CD1c-positive myeloid dendritic cell (primary cell): ENCODE measurements at regions not wholly inside any gene's neighbourhood (a gene's known extent, or its start where the extent isn't known, plus 50 kb on each side); places are given as distances from the start of the nearest gene placed in this dataset.
"Not testable (repeated sequence)": the region's sequence is repeated elsewhere in the genome, so short reads cannot be mapped to it uniquely, and the experiment has no call there.

Experiments
- DNase-seq: peaks from one replicate; pipeline ENCODE4 v3.0.0-alpha.2; 2016; ENCODE audit errors: extremely low spot score

DNA sequence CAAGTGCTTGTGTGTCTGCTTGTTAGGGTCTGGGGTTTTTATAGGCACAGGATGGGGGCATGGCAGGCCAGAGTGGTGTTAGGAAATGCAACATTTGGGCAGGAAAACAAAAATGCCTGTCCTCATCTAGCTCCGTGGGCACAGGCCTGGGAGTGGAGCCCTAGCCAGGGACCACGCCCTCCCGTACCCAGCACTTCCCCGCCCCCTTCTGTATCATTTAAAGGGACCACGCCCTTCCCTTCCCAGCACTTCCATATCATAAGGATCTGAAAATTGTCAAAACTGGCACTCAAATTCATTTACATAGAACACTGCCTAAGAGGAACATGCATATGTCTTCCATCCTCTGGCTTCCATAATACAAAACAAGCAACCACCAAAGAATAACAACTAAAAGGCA lies 185.8 kb downstream of the B3GLCT start:
- no peak for DNase-seq

DNA sequence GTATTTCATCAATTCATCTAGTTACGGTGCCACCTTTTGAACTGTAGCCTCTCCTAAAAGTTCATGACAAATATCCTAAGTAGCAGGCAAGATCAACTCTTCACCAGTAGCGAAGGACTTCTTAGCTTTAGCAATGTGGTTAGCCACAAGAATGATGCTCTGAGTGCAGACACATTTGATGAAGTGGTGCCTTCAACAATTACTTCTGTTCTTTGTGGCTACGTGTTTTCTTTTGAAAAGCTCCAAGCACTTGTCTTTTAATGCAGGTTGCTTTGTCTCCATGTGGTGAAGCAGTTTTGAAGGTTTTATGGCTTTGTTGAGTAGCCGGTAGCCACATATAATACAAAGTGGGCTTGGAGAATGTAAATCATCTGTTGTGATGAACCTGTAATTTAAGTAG lies 194.7 kb downstream of the B3GLCT start:
- no peak for DNase-seq

DNA sequence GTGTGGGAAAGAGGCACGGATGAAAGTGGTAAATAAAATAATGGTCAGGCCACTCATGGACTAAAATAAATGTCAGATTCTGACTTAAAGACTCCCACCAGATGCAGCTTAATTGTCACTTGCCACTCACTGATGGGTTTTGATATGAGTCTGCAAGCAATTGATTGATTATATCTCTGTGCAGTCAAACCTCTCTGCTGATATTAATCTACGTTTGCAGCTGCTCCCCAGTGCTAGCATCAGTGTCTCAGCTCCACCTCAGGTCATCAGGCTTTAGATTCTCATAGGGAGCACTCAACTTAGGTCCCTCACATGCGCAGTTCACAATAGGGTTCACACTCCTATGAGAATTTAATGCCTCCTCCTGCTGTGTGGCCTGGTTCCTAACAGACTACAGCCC lies 195.3 kb downstream of the B3GLCT start:
- no peak for DNase-seq

DNA sequence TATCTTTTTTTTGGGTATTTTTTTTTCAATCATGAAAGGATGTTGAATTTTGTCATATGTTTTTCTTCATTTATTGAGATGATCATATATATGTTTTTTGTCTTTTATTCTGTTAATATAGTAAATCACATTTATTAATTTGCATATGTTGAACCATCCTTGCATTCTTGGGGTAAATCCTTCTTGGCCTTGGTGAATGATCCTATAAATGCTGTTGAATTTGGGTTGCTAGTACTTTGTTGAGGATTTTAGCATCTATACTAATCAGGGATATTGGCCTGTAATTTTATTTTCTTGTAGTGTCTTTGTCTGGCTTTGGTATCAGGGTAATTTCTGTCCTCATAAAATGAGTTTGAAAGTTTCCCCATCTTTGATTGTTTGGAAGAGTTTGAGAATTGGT lies 199.9 kb downstream of the B3GLCT start:
- no peak for DNase-seq

DNA sequence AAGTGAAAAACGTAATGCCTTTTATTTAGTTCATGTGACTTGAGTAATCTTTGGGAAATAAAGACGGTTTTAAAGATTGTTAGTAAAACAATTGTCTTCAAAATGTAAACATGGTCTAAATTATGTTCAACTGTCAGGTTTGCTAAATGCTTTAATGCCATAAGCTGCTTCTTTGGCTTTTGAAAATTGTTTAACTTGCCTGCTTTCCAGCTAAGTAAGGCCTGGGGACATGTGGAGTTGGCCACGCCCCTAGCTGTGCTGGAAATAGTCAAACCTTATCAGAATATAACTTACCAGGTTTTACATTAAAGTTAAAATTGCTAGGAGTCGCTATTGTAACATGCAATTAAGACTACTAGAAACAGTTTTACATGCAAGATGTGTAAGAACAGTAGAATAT lies 203.9 kb downstream of the B3GLCT start:
- DNase-seq: not testable (repeated sequence)

DNA sequence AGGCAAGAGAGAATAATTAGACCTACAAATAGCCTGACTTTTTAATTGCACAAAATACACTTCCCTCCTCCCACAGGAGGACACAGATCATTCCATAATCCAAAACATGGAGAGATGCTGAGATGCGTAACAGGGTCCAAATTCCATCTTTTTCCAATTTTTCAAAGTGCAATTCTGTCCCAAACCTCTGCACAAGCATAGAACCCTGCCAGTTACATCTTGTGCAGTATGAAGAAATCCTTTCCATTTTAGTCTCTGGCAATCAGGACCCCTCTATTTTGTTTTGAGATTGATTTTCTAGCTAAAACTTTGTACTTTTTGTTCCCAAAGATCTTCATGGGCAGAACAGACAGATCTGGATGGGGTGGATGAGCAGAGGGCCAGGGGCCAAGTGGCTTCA lies 209.2 kb downstream of the B3GLCT start:
- DNase-seq: no peak

DNA sequence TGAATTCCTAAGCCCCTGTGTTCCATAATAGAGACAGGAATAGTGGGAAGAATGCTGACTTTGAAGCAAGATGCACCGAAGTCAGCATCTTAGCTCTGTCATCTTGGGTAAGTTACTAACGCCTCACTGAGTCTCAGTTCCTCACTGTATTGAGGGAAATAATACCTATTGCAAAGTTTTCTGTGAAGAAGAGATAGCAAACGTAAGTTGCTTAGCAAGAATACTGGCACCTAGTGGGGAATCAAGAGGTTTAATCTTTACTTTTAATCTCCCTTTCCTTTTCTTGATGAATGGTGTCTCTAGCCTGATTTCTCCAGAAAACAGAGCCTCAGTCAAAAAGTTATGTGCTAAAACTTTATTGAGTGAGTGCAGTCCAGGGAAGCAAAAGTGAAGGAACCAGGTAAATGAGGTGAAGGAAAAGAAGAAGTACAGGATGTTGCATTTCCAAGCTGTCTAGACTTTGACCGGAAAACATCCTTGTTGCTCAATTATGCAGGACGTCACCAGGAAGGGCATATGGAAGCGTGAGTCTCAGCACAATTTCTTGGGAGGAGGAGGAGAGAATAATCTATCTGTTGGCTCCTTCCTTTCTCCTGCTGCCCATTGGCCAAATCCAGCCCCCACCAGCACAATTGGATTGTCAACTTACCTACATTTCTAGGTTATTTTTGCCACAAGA lies 210.0 kb downstream of the B3GLCT start:
- peak; percentile 1 for DNase-seq

DNA sequence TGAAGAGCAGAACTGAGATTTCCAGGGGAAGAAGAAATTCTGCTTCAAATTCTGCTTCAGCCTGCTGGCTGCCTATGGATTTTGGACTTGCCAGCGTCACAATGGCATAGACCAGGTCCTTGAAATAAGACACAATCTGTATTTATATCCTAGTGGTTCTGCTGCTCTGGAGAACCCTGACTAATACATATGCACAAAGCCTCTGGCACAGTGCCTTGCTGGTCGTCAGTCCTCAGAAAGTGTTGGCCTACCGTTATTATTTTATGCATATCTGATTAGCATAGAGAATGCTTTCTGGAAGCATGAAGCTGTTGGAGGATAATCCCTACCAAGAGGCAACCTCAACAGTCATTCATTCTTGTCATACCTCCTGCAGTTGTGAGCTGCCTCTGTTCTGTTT lies 213.7 kb downstream of the B3GLCT start:
- no peak for DNase-seq

DNA sequence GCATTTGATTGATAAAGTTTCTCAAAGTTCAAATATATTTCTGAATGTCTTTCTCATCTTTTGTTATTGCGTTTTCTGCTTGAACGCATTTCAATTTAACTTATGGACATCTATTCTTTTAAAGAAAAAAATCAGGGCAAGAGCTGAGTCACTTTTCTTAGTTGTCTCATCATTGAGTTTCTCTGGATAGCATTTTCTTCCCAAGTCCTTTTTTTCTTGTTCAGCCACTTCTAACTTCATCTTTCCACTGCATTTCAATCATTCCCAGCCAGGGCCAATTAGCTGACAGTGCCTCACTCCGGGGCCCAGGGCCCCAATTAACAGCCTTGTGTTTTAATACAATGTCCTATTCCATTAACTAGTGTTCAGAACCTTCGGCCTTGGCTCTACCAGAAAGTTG lies 216.3 kb downstream of the B3GLCT start:
- no peak for DNase-seq

DNA sequence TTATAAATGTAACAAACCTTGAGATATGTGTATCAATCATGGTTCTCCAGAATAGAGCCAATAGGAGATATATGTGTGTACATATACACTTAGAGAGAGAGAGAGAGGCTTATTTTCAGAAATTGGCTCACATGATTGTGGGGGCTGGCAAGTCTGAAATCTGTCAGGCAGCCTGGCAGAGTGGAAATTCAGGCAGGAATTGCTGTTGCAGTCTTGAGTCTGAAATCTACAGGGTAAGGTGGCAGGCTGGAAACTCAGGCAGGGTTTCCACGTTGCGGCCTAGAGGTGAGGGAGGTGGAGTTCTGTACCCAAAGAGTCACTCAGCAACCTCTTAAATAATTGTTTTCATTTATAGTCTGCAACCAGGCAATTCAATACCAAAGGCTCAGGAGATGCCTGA lies 218.4 kb downstream of the B3GLCT start:
- no peak for DNase-seq

DNA sequence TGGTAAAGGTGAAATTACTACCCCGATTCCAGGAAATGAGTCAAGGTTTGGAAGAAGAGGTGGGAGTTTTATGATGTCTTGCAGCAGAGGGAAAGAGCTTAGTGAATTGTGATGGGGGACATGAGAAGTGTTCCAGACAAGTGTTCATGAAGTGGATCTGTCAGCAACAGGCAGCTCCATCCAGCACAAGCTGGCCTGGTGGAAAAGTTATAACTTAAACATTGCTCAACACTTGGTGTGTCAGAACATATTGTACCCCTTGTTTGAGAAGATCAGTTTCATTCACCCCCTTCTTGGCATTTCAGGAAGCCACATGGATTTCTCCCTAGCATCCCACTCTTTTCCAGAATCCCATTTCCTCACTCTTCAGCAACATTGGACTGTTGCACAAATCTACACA lies 222.0 kb downstream of the B3GLCT start:
- DNase-seq: no peak

DNA sequence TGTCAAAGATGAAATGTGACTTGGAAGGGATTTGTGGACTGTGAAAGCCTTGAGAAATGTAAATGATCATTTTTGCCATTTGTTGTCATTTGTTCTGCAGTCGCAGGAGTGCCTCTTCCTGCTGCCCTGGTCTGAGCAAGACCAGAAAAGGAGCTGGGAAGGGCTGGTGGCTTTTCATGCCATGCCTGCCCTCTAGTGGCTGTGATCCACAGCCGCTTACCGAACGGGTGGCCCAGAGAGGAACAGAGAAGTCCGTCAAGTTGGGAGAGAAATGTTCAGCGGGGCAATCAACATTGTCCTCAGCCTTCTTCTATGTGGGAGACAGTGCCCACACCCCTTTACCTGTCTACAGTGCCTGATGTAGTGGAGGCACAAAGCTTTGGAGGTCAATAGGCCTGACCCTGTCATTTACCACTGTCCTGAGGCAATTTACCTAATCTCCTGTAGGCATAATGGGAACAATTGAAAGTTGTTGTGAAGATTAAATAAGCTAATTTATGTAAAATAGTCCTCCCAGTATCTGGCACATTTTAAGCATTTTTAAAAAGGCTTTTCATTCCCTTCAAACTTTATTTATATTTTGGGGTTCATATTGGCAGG lies 224.5 kb downstream of the B3GLCT start:
- DNase-seq: peak; percentile 75

DNA sequence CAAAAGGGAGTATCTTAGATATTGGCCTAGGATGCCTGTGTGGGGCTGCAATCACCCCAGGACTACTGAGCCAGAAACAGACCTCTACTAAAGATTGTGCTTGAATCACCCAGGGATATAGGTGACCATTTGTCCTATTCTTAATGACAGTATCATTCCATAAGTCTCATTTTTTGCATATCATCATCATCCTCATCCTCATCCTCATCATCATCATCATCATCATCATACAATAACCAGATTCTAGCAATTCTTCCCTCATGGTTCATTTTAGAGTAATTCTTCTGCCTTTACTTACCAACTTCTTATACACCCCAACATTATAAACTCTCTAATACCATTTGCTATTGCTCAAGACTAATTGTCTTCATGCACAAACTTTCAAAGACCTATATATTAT lies 226.6 kb downstream of the B3GLCT start:
- DNase-seq: no peak

DNA sequence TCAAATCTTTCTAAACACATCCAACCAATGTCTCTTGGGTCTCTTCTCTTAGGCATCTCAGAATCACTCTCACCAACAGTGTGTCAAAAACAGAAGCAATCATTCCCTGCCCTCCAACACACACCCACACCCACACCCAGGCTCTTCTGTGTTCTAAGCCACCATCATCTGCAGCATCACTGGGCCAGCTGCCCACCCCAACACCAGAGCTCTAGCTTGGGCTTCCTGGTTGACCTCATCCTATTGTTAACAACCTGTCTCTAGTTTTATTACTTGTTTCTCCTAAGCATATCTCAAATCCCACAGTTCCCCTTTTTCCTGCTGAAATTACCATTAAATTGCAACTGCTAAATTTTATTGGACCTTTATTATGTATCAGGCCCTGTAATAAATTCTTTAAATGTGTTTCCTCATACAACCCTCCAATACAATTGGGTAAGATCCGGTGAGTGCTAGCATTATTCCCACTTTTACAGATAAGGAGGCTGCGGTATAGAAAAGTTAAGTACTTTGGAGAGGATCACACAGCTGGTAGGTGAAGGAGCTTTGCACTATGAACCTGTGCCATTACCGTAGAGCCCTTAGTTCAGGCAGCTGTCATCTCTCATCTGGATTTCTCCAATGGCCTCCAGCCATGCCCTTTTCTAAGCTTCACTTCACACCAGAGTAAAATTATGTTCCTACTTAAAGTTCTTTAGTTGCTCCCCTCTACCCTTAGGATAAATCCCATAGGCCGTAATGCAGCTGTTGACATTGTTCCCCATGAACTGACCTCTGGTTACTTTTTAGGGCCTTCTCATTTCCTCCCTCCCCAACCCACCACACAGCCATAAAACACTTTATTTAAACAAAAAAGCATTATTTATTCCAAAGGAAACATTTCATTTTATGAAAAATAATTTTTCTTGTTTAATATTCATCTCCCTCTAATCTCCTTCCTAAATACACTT lies 227.7 kb downstream of the B3GLCT start:
- DNase-seq: no peak

DNA sequence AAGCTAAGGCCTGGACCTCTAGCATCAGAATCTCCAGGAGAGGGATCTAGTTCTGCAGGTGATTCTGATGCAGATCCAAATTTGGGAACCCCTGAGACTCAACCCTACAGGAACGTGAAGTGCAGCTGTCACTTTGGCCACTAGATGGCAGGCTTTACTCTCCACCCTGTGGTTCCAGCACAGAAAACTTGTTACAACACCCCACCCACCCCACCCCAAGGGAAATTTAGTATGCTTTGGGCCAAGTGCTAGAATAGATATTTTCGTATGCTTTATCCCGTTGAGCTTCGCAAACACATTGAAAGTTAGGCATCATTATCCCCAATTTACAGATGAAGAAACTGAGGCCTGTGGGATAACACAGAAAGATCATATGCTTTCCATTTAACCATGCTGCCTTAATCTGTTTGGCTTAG lies 232.0 kb downstream of the B3GLCT start:
- peak; percentile 56 for DNase-seq

DNA sequence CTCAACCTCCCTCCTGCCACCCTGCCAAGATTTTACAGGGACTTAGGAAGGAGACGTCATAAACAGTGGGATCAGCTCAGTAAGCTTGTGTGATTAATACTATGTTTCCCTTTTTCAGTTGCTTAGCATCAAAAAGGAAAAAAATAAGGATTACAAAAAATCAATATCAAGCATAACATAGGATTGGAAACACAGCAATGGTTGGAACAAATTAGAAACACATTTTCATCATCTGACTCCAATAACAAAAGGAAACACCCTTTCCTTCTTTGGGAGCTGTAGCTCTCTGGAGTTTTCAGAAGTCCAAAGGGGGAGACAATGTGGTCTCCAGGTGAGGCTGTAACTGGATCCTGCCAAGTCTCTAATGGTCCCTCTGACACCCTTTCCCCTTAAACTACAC lies 233.4 kb downstream of the B3GLCT start:
- DNase-seq: no peak

DNA sequence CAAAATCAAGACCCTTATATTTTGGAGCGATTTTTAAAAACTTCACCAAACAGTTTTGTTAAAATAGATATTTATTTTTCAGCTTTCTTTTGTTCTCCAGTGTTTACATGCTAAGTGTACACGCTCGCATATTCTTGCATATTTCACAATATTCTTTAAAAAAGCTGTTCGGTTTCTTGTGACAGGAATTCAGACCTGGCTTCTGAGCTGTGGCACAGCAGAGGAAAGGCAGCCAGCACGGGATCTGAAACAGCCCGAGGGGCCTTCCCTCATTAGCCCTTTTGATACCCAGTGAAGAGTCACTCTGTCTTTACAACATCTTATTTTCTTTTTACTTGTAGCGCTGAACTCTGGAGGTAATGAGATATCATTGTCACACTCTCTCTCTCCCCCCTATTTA lies 234.0 kb downstream of the B3GLCT start:
- DNase-seq: no peak

DNA sequence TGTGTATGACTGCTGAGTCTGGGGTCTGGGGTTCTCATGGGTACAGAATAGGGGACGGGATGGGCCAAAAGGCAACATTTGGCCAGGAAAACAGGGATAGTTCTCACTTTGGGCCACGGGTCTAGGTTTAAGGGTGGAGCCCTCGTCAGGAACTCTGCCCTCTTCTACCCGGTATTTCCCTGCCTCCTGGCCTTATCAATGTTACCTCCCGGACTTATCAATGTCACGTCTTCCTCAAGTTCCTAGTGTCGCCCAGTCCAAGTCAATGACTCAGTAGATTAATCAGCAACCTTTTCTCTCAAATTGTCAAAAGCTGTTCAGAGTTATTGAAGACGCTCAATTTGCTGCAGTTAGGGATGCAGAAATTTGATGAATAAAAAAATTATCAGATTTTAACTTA lies 234.8 kb downstream of the B3GLCT start:
- no peak for DNase-seq

DNA sequence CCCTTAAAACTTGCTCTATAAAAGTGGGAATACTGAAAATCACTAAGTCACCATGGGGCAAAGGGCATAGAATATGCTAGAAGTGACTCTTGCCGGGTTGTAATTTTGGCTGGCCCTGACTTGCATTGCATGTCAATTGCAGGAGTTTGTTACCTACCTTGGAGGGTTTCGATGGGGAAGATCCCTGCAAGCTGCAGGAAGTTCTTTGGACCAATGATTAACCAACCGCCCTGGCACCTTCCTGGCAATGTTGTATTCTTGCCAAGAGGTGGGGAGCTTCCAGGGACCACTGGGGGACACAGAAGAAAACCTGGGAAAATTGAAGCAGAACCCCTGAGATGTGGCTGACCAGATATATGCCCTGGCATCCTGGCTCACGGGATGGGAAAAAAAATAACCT lies 235.8 kb downstream of the B3GLCT start:
- no peak for DNase-seq

DNA sequence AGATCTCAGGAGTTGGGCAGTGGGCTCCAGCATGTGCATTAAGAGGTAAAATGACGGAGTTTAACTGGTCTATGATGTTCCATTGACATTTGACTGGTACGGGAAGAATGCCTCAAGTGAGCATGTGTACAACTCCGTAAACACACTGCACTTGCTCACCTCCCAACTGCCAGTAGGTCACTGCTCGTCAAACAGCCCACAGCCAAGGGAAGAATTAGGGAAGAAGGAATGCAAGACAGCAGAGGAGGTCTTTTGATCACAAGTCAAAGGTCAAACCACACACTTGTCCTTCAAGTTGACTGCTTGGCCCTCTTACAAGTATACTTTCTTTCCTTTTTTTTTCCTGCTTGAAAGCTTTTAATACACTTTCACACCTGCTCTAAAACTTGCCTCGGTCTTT lies 236.7 kb downstream of the B3GLCT start:
- no peak for DNase-seq

DNA sequence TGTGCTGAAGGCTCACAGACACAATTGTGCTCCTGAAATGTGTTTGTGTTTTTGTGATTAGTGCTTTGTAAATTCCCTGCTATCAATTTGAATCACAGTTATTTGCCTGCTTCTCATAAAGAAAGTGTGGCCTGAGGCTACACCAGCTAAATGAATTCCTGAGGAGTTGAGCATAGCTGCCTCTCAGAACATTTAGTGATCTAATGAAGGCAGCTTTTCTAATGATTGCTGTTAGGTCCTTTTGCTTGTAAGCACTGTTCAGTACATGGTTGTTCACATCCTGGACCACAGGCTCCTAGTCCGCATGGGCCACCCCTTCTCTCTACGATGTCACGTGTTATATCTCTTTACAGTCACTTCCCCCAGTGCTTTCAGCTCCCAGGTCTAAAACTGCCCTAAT lies 238.2 kb downstream of the B3GLCT start:
- no peak for DNase-seq

DNA sequence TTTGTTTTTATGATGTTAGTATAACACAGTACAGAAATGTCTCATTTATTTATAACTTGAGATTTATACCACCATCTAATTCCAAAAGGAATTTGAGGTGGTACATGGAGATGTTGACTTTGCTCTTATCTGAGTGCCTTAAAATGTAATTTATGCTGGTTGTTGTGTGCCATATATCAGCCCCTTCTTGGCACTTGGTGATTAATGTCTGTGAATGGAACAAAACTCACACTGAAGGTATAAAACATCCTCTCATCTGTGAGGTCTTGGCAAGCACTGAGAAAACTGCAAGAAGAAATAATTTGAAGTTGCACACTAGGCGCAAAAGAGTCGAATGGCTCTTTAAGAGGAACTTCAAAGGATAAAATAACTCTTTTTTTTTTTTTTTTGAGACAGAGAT lies 240.4 kb downstream of the B3GLCT start:
- no peak for DNase-seq
